ENCODE measurements at regions not wholly inside any gene's neighbourhood (a gene's known extent, or its start where the extent isn't known, plus 50 kb on each side); places are given as distances from the start of the nearest gene placed in this dataset.
"Not testable (repeated sequence)": the region's sequence is repeated elsewhere in the genome, so short reads cannot be mapped to it uniquely, and the experiment has no call there.

DNA sequence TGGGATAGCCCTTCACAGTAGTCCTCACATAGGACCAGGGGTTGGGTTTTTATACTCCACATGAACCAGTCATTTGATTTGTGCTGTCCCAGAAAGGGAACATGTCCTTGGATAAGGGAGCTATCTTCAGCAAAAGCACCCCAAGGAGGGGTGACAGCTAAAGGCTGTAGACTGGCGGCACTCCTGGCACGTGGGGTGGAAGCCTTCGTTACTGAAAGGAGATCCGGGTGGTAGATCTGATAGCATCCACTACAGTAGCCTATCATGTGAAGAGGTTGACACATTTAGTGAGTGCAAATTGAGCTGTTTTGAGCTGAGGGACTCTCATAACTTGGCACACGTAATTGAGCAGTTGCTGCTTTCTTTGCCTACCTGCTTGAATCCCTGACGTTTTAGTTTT is 588.8 kb upstream of the GOLIM4 start:
- no peaks in the 10 kb centered on the region for H3K27me3 ChIP-seq (ENCODE audit: control insufficient read depth, insufficient read depth, low read length, poor library complexity, severe bottlenecking)
- H3K4me1 Mint-ChIP-seq = no peaks in the 10 kb centered on the region

DNA sequence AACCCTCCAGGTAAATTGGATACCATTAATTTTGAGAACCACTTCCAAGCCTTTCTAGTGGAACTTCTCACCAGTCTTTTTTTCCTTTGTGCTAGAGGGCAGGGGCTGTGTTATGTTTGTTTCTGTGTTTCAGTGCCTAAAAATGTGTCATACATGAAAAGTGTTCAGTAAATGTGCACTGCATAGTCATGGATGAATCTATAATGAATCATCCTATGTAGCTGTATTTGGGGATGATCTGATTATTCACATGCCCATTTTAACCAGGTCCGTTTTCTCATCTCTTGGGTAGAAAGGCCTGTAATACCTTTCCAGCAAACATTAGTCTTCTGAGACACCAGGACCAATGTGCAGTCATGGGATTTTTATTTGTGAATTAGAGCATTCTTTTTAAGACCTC is 583.0 kb upstream of the GOLIM4 start:
- Histone ChIP-seq H3K27me3 (ENCODE audit: control insufficient read depth, insufficient read depth, low read length, poor library complexity, severe bottlenecking) (no peaks in the 10 kb centered on the region), H3K27ac (ENCODE audit: low read depth, low read length) (no peak overlapping the region), H3K36me3 (ENCODE audit: control insufficient read depth, insufficient read depth, low read length) (no peaks in the 10 kb centered on the region), H3K4me1 (ENCODE audit: control insufficient read depth, insufficient read depth, low read length) (no peaks in the 10 kb centered on the region), H3K4me3 (ENCODE audit: low read length) (no peak overlapping the region), H3K9me3 (ENCODE audit: control insufficient read depth, low read length) (no peaks in the 10 kb centered on the region), H3K9ac (ENCODE audit: extremely low read depth, low read length, poor library complexity, severe bottlenecking) (no peak overlapping the region)
- 91% methylated on average over 1 of the region's 1 CpG; no CpG with 5 or more reads in 1 of the 2 experiments for WGBS, 2 experiments (ENCODE audit: insufficient coverage in 1 of 2, insufficient read length in 1 of 2)
- H3K27me3 Mint-ChIP-seq (ENCODE audit: insufficient read depth) = no peaks in the 10 kb centered on the region
- DNase-seq = no peak
- no peak overlapping the region for H3K4me3 Mint-ChIP-seq
- peaks cover 5% of the 10 kb centered on the region for H3K4me1 Mint-ChIP-seq
- no peak overlapping the region for H3K27ac Mint-ChIP-seq
- H3K36me3 Mint-ChIP-seq (ENCODE audit: low read depth) = no peaks in the 10 kb centered on the region
- peaks cover 5% of the 10 kb centered on the region for H3K9me3 Mint-ChIP-seq
- TF ChIP-seq, protein P1, sequence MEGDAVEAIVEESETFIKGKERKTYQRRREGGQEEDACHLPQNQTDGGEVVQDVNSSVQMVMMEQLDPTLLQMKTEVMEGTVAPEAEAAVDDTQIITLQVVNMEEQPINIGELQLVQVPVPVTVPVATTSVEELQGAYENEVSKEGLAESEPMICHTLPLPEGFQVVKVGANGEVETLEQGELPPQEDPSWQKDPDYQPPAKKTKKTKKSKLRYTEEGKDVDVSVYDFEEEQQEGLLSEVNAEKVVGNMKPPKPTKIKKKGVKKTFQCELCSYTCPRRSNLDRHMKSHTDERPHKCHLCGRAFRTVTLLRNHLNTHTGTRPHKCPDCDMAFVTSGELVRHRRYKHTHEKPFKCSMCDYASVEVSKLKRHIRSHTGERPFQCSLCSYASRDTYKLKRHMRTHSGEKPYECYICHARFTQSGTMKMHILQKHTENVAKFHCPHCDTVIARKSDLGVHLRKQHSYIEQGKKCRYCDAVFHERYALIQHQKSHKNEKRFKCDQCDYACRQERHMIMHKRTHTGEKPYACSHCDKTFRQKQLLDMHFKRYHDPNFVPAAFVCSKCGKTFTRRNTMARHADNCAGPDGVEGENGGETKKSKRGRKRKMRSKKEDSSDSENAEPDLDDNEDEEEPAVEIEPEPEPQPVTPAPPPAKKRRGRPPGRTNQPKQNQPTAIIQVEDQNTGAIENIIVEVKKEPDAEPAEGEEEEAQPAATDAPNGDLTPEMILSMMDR (conservative IDR thresholded peaks at IDR 0.05) = no peak

More for the DNA sequence above, 588.8 kb upstream of the GOLIM4 start:
- no peak overlapping the region for H3K27ac ChIP-seq (ENCODE audit: low read depth, low read length)
- no peak overlapping the region for H3K4me3 ChIP-seq (ENCODE audit: low read length)
- WGBS, 2 experiments (ENCODE audit: insufficient coverage in 1 of 2, insufficient read length in 1 of 2) = 88 to 90% methylated on average over 6 of the region's 6 CpGs
- no peaks in the 10 kb centered on the region for H3K36me3 ChIP-seq (ENCODE audit: control insufficient read depth, insufficient read depth, low read length)
- peaks cover 5% of the 10 kb centered on the region for H3K9me3 Mint-ChIP-seq
- H3K9ac ChIP-seq (ENCODE audit: extremely low read depth, low read length, poor library complexity, severe bottlenecking) = no peak overlapping the region
- no peak overlapping the region for H3K4me3 Mint-ChIP-seq
- no peaks in the 10 kb centered on the region for H3K9me3 ChIP-seq (ENCODE audit: control insufficient read depth, low read length)
- no peak overlapping the region for H3K27ac Mint-ChIP-seq
- H3K27me3 Mint-ChIP-seq (ENCODE audit: insufficient read depth) = no peaks in the 10 kb centered on the region
- H3K4me1 ChIP-seq (ENCODE audit: control insufficient read depth, insufficient read depth, low read length) = no peaks in the 10 kb centered on the region
- no peak for DNase-seq
- H3K36me3 Mint-ChIP-seq (ENCODE audit: low read depth) = no peaks in the 10 kb centered on the region
- TF ChIP-seq, protein P1 (conservative IDR thresholded peaks at IDR 0.05) = no peak

DNA sequence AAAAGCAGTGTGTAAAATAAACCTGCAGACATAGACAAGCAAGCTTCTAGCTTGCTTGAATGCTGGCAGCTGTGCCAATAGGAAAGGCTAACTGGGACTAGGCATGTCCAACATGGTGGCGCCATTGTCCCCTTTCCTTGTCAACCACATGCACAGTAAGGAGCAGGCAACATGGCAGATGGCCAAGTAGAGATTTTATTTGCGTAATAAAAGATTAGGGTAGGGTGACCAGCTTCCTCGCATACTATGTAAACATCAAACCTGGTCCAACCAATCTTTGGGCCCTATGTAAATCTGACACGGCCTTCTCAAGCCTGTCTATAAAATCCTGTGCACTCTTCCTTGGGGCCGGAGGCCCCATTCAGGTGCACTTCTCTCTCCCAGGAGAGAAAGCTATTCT is 575.4 kb upstream of the GOLIM4 start:
- Mint-ChIP-seq H3K27me3 (ENCODE audit: insufficient read depth) (no peaks in the 10 kb centered on the region), H3K27ac (no peak overlapping the region), H3K36me3 (ENCODE audit: low read depth) (no peaks in the 10 kb centered on the region), H3K4me1 (peaks cover 5% of the 10 kb centered on the region), H3K9me3 (no peaks in the 10 kb centered on the region), H3K4me3 (no peak overlapping the region)
- DNase-seq = no peak
- no peaks in the 10 kb centered on the region for H3K27me3 ChIP-seq (ENCODE audit: control insufficient read depth, insufficient read depth, low read length, poor library complexity, severe bottlenecking)
- H3K4me1 ChIP-seq (ENCODE audit: control insufficient read depth, insufficient read depth, low read length) = no peaks in the 10 kb centered on the region
- 95 to 96% methylated on average over 5 of the region's 5 CpGs for WGBS, 2 experiments (ENCODE audit: insufficient coverage in 1 of 2, insufficient read length in 1 of 2)
- H3K9me3 ChIP-seq (ENCODE audit: control insufficient read depth, low read length) = no peaks in the 10 kb centered on the region
- TF ChIP-seq, protein P1 (conservative IDR thresholded peaks at IDR 0.05) = no peak
- H3K36me3 ChIP-seq (ENCODE audit: control insufficient read depth, insufficient read depth, low read length) = no peaks in the 10 kb centered on the region
- H3K9ac ChIP-seq (ENCODE audit: extremely low read depth, low read length, poor library complexity, severe bottlenecking) = no peak overlapping the region
- H3K27ac ChIP-seq (ENCODE audit: low read depth, low read length) = no peak overlapping the region
- H3K4me3 ChIP-seq (ENCODE audit: low read length) = no peak overlapping the region

DNA sequence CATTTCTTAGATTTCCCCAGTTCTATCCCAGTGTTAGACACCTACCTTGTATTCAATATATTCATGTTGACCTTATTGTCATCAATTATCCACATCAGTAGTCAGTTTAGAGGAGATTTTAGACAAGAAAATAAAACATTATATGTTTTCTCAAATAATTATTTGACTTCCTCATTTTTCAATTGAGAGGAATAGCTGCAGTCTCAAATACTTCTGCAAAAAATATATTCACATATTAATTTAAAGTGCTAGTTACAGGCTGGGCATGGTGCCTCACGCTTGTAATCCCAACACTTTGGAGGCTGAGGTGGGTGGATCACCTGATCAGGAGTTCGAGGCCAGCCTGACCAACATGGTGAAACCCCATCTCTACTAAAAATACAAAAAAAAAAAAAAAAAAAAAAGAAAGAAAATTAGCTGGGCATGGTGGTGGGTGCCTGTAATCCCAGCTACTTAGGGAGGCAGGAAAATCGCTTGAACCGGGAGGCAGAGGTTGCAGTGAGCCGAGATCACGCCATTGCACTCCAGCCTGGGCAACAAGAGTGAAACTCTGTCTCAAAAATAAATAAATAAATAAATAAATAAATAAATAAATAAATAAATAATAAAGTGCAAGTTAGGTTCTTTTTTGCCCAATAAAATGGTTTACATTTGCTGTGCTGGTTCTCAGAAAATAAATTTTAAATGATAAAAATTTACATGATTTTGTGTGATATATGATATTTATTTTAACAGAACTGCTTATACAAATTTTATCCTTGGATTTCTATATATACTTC is 565.3 kb upstream of the GOLIM4 start:
- H3K36me3 ChIP-seq (ENCODE audit: control insufficient read depth, insufficient read depth, low read length); H3K27ac ChIP-seq (ENCODE audit: low read depth, low read length); H3K9me3 Mint-ChIP-seq; H3K4me1 Mint-ChIP-seq; H3K27ac Mint-ChIP-seq; H3K9me3 ChIP-seq (ENCODE audit: control insufficient read depth, low read length); H3K27me3 ChIP-seq (ENCODE audit: control insufficient read depth, insufficient read depth, low read length, poor library complexity, severe bottlenecking); H3K27me3 Mint-ChIP-seq (ENCODE audit: insufficient read depth); H3K4me3 Mint-ChIP-seq; H3K36me3 Mint-ChIP-seq (ENCODE audit: low read depth); H3K4me3 ChIP-seq (ENCODE audit: low read length); H3K9ac ChIP-seq (ENCODE audit: extremely low read depth, low read length, poor library complexity, severe bottlenecking); H3K4me1 ChIP-seq (ENCODE audit: control insufficient read depth, insufficient read depth, low read length); DNase-seq: not testable (repeated sequence)
- 94% methylated on average over 5 of the region's 6 CpGs; no CpG with 5 or more reads in 1 of the 2 experiments for WGBS, 2 experiments (ENCODE audit: insufficient coverage in 1 of 2, insufficient read length in 1 of 2)

Measured in endodermal cell (in vitro differentiated cells).